IPS-15b (cell line): ENCODE measurements at regions not wholly inside any gene's neighbourhood (a gene's known extent, or its start where the extent isn't known, plus 50 kb on each side); places are given as distances from the start of the nearest gene placed in this dataset.

Source experiments
- H3K27me3 ChIP-seq: one replicate; pipeline ENCODE4 v1.6.1; 2013; ENCODE audit warnings: low read length; ENCODE audit not compliant: control insufficient read depth, insufficient read depth
- H3K36me3 ChIP-seq: one replicate; pipeline ENCODE4 v1.6.1; 2013; ENCODE audit warnings: low read length; ENCODE audit not compliant: control insufficient read depth, insufficient read depth
- H3K4me1 ChIP-seq: one replicate; pipeline ENCODE4 v1.6.1; 2013; ENCODE audit warnings: mild to moderate bottlenecking, low read length; ENCODE audit not compliant: control insufficient read depth, insufficient read depth
- H3K4me3 ChIP-seq: one replicate; pipeline ENCODE4 v1.5.1; 2013; ENCODE audit warnings: low read depth, low read length
- H3K9ac ChIP-seq: one replicate; pipeline ENCODE4 v1.6.1; 2013; ENCODE audit warnings: low read depth, mild to moderate bottlenecking, low read length
- H3K9me3 ChIP-seq: one replicate; pipeline ENCODE4 v1.6.1; 2013; ENCODE audit warnings: mild to moderate bottlenecking, low read length; ENCODE audit not compliant: control insufficient read depth, insufficient read depth

DNA sequence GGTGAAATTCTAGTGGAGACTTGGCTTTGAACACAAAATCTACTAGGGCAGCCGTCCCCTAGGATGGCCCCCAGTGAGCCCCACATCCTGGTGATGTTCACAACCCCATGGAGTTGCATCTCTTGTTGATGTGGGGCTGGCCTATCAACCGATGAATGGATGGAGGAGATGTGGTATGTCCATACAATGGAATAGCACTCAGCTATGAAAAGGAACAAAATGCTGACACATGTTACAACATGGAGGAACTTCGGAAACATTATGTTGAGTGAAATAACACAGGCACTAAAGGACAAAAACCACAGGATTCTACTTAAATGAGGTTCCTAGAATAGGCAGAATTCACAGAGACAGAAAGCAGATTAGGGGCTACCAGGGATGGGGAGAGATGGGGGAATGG is 80.1 kb upstream of the ASAP2 start:
- Histone ChIP-seq H3K9me3 (no peaks in the 10 kb centered on the region), H3K4me3 (no peak overlapping the region), H3K4me1 (no peaks in the 10 kb centered on the region), H3K9ac (no peak overlapping the region), H3K36me3 (no peaks in the 10 kb centered on the region), H3K27me3 (no peaks in the 10 kb centered on the region)

DNA sequence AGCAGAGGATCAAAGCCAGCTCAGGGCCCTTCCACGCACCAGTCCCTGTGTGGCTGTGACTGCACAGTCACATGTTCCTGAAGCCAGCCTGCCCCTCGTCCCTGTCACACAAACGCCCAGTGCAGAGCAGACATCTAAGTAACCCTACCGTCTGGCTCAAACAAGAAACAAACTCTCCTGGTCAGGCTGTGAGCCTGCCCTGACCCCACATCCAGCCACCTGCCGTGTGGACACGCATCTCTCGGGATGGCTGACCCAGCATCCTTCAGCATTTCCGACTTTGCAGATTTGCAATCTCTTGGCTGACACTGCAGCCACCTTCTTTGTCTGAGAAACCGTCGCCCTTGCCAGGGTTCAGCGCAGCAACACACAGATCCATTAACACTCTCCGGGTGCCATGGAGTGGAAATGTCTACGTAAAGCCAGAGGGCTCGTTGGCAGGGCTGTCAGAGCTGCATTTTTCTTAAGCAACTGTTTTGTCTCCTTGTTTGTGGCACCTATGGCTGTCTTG is 82.3 kb upstream of the ASAP2 start:
- no peak overlapping the region for H3K9ac ChIP-seq
- H3K4me3 ChIP-seq: no peak overlapping the region
- H3K9me3 ChIP-seq: no peaks in the 10 kb centered on the region
- no peaks in the 10 kb centered on the region for H3K36me3 ChIP-seq
- H3K27me3 ChIP-seq: no peaks in the 10 kb centered on the region
- no peaks in the 10 kb centered on the region for H3K4me1 ChIP-seq

DNA sequence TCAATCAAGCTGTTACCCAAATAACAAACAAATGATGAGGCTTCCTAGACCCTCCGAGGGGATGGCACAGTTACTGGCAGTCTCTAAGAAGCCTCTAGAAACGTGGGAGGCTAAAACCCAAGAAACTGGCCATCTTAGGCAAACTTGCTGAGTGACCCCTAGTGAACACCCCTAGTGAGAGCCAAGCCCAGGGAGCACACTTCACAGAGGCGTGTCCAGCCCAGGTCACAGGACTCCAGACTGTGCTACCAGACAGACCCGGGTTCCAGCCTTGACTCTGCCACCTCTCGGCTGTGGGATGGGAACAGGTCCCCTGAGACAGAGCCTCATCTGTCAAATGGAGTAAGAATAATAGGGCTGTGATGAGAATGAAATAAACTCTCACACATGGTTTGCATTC is 83.5 kb upstream of the ASAP2 start:
- Histone ChIP-seq H3K27me3 (no peaks in the 10 kb centered on the region), H3K4me1 (no peaks in the 10 kb centered on the region), H3K4me3 (no peak overlapping the region), H3K36me3 (no peaks in the 10 kb centered on the region), H3K9ac (no peak overlapping the region), H3K9me3 (no peaks in the 10 kb centered on the region)

DNA sequence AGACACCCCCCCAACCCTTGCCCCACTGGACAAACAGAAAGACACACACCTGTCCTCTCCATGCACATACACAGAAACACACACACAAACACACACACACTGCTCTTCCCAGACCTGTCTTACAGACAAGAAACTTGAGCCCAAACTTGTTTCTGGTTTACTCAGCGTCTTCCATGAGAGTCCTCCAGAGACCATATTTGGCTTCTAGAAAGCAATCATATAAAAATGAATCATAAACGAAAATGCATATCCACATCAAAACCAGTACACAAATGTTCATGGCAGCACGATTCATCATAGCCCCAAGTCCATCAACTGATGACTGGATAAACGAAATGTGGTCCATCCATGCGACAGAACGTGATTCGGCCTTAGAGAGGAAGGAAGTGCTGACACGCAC is 84.2 kb upstream of the ASAP2 start:
- H3K9ac ChIP-seq: no peak overlapping the region
- no peaks in the 10 kb centered on the region for H3K27me3 ChIP-seq
- H3K4me3 ChIP-seq: no peak overlapping the region
- no peaks in the 10 kb centered on the region for H3K4me1 ChIP-seq
- no peaks in the 10 kb centered on the region for H3K36me3 ChIP-seq
- H3K9me3 ChIP-seq: no peaks in the 10 kb centered on the region

DNA sequence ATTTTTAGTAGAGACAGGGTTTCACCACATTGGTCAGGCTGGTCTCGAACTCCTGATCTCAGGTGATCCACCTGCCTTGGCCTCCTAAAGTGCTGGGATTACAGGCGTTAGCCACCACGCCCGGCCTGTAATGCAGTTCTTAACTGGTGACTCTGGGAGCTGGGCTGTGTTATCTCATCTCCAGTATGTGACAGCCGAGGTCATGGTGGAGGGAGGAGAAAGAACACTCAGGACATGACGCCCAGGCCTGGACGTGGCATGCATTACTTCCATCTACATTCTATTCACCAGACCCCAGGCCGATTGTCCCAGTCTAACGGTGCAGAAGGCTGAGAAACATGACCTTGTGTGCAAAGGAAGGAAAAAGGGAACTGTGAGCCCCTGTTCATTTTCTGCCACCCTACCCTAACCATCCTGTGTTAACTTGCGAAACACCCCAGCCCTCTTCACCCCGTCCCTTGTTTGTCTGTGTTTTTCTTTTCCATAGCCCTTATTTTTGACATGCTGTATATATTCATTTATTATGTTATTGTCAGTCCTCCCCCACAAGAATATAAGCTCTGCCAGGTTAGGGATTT is 88.1 kb upstream of the ASAP2 start:
- Histone ChIP-seq H3K9me3 (no peaks in the 10 kb centered on the region), H3K36me3 (no peaks in the 10 kb centered on the region), H3K4me3 (no peak overlapping the region), H3K9ac (no peak overlapping the region), H3K27me3 (no peaks in the 10 kb centered on the region), H3K4me1 (no peaks in the 10 kb centered on the region)

DNA sequence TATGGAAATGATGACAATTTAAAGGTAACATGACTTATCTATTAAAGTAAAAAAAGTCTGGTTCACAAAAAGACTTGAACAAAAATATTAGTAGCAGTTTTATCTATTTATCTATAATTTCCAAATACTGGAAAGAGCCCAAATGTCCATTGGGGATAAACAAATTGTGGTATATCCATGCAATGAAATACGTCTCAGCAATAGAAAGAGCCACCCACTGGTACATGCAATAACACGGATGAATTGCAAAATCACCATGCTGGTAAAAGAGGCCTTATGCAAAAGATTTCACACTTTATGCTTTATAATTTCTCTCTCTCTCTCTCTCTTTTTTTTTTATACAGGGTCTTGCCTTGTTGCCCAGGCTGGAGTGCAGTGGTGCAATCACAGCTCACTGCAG is 91.4 kb upstream of the ASAP2 start:
- H3K9me3 ChIP-seq: no peaks in the 10 kb centered on the region
- H3K4me1 ChIP-seq: no peaks in the 10 kb centered on the region
- no peaks in the 10 kb centered on the region for H3K36me3 ChIP-seq
- H3K27me3 ChIP-seq: no peaks in the 10 kb centered on the region
- H3K9ac ChIP-seq: no peak overlapping the region
- H3K4me3 ChIP-seq: no peak overlapping the region

DNA sequence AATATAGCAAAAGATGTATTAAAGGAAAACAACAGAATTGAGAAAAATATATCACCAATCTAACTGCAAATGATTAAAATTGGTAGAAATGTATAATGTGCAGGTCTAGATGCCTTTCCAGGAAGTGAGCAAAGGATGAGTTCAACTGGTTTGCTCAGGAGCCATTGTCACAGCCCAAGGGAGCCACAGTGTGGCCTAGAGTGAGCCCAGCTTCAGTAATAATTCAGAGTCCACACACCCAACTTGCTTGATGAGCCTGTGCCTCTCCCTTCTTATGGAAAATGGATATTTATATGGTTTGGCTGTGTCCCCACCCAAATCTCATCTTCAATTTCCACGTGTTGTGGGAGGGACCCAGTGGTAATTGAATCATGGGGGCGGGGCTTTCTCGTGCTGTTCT is 92.2 kb upstream of the ASAP2 start:
- H3K9ac ChIP-seq: no peak overlapping the region
- H3K4me3 ChIP-seq: no peak overlapping the region
- no peaks in the 10 kb centered on the region for H3K4me1 ChIP-seq
- no peaks in the 10 kb centered on the region for H3K36me3 ChIP-seq
- H3K27me3 ChIP-seq: no peaks in the 10 kb centered on the region
- H3K9me3 ChIP-seq: no peaks in the 10 kb centered on the region

DNA sequence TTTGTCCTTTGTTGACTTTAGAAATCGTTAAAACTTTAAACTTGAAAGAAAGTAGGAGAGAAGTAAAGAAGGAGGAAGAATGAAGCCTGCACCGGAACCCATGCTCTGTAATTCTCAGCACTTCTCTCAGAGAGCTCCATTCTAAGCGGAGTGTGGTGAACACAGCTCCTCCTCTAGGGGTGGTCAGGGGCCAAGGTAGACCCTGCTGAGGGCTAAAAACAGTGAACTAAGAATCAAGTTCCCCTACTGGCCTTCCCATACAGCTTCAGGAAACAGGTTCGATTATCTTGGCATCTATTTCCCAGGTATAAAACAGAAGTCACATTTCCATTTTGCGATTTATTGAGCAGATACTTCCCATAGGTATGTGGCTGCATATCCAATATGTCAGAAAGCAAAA is 92.7 kb upstream of the ASAP2 start:
- H3K4me1 ChIP-seq: no peaks in the 10 kb centered on the region
- no peaks in the 10 kb centered on the region for H3K36me3 ChIP-seq
- H3K9ac ChIP-seq: no peak overlapping the region
- H3K27me3 ChIP-seq: no peaks in the 10 kb centered on the region
- no peaks in the 10 kb centered on the region for H3K9me3 ChIP-seq
- no peak overlapping the region for H3K4me3 ChIP-seq

DNA sequence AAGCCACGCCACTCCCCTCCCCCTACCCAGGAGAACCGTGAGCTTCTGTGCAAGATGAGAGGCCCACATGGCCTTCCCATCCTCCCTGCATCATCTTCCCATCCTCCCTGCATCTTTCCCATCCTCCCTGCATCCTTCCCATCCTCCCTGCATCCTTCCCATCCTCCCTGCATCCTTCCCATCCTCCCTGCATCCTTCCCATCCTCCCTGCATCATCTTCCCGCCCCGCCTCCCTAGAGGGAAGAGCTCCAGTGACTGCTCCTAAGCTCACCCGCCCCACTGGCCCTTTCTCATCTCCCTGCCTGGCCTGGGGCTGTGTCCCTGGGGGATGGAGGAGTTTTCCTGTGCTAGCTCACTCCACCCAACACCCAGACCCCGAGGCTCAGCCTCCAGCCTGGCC is 93.3 kb upstream of the ASAP2 start:
- Histone ChIP-seq H3K4me3 (no peak overlapping the region), H3K9me3 (no peaks in the 10 kb centered on the region), H3K4me1 (no peaks in the 10 kb centered on the region), H3K9ac (no peak overlapping the region), H3K27me3 (no peaks in the 10 kb centered on the region), H3K36me3 (no peaks in the 10 kb centered on the region)

DNA sequence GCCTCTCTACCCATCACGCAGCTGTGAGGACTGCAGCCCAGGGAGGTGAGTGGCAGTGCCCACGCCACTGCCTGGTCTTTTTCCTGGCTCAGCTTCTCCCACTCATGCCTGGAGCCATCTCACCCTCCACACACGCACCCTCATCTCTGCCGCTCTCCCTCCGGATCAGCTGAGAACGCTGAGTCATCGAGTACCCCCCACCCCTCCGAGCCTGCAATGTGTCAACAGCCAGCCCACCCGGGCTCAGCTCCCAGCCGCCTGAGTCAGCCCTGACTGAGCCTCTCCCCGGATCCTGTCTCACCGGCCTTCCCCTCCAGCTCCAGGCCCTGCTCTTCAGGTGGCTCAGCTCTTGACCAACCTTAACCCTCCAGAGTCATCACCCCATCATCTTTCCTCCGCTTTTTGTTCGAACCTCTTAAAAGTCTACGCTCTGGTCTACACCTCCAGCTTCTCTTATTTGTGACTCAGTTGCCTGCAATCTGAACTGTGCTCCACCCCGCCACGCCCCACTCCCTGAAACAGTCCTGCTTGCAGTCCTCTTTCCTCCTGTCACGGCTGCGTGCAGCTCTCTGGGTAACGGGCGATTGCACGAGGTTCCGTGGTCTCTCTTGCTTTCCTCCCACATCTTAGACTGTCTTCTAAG is 94.4 kb upstream of the ASAP2 start:
- H3K36me3 ChIP-seq: no peaks in the 10 kb centered on the region
- H3K9ac ChIP-seq: no peak overlapping the region
- H3K4me3 ChIP-seq: no peak overlapping the region
- H3K4me1 ChIP-seq: no peaks in the 10 kb centered on the region
- no peaks in the 10 kb centered on the region for H3K9me3 ChIP-seq
- H3K27me3 ChIP-seq: no peaks in the 10 kb centered on the region

DNA sequence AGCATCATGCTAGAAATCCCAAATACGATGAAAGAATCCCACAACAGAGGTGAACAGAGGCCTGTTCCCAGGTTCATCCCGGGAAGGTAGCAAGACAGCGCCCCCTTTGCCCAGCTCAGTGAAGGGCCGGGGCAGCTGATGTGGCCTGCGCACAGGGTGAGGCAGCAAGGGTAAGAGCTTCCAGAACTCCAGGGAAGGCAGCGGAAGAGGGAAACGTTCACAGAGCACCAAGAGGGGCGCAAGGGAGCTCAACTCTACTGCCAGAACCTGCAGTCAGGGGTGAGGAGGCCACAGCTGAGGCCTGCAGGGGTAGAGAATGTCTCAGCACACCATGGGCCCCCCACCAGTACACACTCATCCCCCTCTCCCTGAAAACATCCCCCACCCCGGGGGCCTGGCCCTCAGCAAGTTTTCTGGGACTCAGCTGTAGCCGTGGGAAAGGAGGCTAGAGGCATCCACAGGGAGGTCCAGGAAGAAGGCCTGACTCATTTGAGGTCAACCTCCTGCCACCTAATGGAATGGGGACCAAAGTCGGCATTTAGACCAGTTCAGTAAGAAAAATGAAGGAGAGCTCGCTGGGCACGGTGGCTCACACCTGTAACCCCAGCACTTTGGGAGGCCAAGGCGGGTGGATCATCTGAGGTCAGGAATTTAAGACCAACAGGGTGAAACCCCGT is 95.6 kb upstream of the ASAP2 start:
- Histone ChIP-seq H3K4me1 (no peaks in the 10 kb centered on the region), H3K36me3 (no peaks in the 10 kb centered on the region), H3K27me3 (no peaks in the 10 kb centered on the region), H3K9me3 (no peaks in the 10 kb centered on the region), H3K4me3 (no peak overlapping the region), H3K9ac (no peak overlapping the region)

DNA sequence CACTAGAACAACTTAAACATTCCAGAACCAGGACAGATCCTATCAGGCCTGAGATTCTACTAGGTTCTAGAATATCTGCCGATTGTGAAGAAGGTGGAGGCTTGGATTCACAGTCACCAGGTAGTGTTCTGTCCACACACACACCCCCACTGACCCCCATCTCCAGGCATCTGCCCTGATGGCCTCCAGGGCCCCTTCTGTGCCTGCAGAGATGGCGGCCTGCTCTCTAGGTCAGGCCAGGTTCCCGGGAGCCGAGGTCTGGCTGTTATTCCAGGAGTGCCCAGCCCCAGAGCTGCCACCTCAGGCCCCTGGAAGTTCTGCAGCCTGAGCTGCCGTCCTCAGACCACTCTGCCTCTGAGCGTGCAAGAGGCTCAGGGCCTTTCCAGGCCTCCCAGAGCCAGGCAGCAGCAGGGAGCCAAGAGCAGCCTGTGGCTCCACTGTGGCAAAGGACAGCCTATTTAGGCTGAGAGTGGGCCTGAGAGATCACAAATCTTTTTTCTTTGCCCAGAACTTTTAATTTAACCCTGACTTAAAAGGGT is 96.2 kb upstream of the ASAP2 start:
- H3K9me3 ChIP-seq: no peaks in the 10 kb centered on the region
- H3K36me3 ChIP-seq: no peaks in the 10 kb centered on the region
- H3K4me1 ChIP-seq: no peaks in the 10 kb centered on the region
- H3K4me3 ChIP-seq: no peak overlapping the region
- H3K9ac ChIP-seq: no peak overlapping the region
- H3K27me3 ChIP-seq: no peaks in the 10 kb centered on the region
